Lung (tissue), 11 donors: ENCODE measurements at regions not wholly inside any gene's neighbourhood (a gene's known extent, or its start where the extent isn't known, plus 50 kb on each side); places are given as distances from the start of the nearest gene placed in this dataset.

Experiments used
- ATAC-seq: fragments of 200-7000 bp; cut with Tn5 transposase; one replicate; pipeline ENCODE4 v1.9.1; 2020; ENCODE audit warnings: moderate number of reproducible peaks; ENCODE audit not compliant: insufficient read depth, low FRiP score
- DNase-seq, 3 donors: peaks; one replicate each; pipeline ENCODE4 v3.0.0-alpha.2; 2013 to 2017
- H3K27ac ChIP-seq, 2 donors: one replicate each; pipeline ENCODE4 v1.5.1; 2013; ENCODE audit warnings: mild to moderate bottlenecking in 2 of 2, moderate library complexity in 2 of 2, control low read depth in 1 of 2, inconsistent platforms in 1 of 2, low read depth in 1 of 2, low read length in 1 of 2
- H3K27me3 ChIP-seq, 3 donors: one replicate each; pipeline ENCODE4 v1.5.1; 2013; ENCODE audit warnings: low read length in 2 of 3; ENCODE audit not compliant: control insufficient read depth in 3 of 3, insufficient read depth in 3 of 3
- H3K36me3 ChIP-seq, 4 donors: one replicate each; pipeline ENCODE4 v1.5.1; 2013; ENCODE audit warnings: low read length in 4 of 4, mild to moderate bottlenecking in 1 of 4, moderate library complexity in 1 of 4; ENCODE audit not compliant: control insufficient read depth in 4 of 4, insufficient read depth in 4 of 4
- H3K4me1 ChIP-seq, 5 donors: one replicate each; pipeline ENCODE4 v1.5.1; 2013; ENCODE audit warnings: low read length in 5 of 5, mild to moderate bottlenecking in 2 of 5, moderate library complexity in 1 of 5; ENCODE audit not compliant: control insufficient read depth in 5 of 5, insufficient read depth in 5 of 5
- H3K4me3 ChIP-seq: one replicate; pipeline ENCODE4 v1.5.1; 2013; ENCODE audit warnings: mild to moderate bottlenecking, control low read depth, moderate library complexity
- H3K9ac ChIP-seq, 2 donors: one replicate each; pipeline ENCODE4 v1.5.1; 2013; ENCODE audit warnings: low read length in 2 of 2, control low read depth in 1 of 2; ENCODE audit not compliant: insufficient read depth in 1 of 2
- H3K9me3 ChIP-seq, 4 donors: one replicate each; pipeline ENCODE4 v1.5.1; 2013; ENCODE audit warnings: low read length in 3 of 4, mild to moderate bottlenecking in 1 of 4, moderate library complexity in 1 of 4; ENCODE audit not compliant: control insufficient read depth in 4 of 4, insufficient read depth in 3 of 4
- WGBS, 2 donors: extraction: QIAGEN DNeasy Blood & Tissue Kit; methylation state at CpG; one replicate each; pipeline ENCODE4 v1.1.7; 2013; 5-methylcytosine and 5-hydroxymethylcytosine counted together
- TF ChIP-seq, protein P1 (sequence below): IDR thresholded peaks from 2 replicates; pipeline ENCODE4 v1.5.1; 2012; ENCODE audit warnings: mild to moderate bottlenecking; ENCODE audit errors: control extremely low read depth, extremely low read depth
- donor health status: control.
- donor health status: control.
- donor health status: Bipolar disorder and iron deficiency.
- donor health status: healthy.
- donor health status: DM: yes; HTN: yes; CAD: no.

DNA sequence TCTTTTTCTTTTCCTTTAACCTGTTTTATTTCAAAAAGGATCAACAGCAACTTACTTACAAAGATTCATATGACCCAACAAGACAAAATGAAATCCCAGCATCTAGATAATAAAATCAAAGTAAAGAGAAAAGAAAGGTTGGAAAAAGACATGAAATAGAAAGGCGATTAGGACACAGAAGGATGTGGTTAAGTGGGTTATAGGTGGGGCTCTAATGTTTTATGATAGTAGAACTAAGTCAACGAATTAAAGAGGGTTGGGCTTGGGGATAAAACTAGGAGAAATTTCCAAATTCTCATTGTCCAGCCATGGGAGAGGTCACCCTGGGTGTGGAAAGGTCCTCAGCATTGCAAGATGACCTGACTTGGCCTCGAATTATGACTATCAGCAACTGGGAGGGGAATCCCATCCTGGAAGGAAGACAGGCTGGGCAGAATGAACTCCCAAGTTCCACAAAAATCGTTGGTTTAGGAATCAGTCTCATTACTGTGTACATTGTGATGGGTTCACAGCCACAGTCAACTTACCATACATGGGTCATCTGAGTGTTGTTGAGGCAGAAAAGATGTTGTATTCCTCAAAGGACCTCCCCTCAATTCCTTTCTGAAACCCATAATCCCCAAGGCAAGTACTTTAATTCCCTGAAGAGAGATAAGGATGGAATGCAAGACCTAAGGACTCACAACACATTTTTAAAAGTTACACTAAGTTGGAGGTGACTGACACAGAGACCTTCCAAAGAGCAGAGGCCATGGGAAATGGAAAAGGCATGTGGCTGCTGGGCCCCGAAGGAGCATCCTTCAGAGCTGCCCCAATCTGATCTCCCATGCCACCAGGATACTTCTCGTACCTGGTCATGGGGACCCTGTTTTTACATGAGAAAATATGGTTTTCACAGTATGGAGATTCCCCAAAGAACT is 167.6 kb downstream of the UXS1 start:
- H3K36me3 ChIP-seq = no peaks in the 10 kb centered on the region
- H3K4me3 ChIP-seq = no peak overlapping the region
- no peak for ATAC-seq
- DNase-seq = no peak
- no peaks in the 10 kb centered on the region for H3K27me3 ChIP-seq
- TF ChIP-seq, protein P1, sequence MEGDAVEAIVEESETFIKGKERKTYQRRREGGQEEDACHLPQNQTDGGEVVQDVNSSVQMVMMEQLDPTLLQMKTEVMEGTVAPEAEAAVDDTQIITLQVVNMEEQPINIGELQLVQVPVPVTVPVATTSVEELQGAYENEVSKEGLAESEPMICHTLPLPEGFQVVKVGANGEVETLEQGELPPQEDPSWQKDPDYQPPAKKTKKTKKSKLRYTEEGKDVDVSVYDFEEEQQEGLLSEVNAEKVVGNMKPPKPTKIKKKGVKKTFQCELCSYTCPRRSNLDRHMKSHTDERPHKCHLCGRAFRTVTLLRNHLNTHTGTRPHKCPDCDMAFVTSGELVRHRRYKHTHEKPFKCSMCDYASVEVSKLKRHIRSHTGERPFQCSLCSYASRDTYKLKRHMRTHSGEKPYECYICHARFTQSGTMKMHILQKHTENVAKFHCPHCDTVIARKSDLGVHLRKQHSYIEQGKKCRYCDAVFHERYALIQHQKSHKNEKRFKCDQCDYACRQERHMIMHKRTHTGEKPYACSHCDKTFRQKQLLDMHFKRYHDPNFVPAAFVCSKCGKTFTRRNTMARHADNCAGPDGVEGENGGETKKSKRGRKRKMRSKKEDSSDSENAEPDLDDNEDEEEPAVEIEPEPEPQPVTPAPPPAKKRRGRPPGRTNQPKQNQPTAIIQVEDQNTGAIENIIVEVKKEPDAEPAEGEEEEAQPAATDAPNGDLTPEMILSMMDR = no peak
- 71 to 79% methylated on average over 6 of the region's 6 CpGs for WGBS, 2 donors
- H3K9ac ChIP-seq = no peak overlapping the region
- no peak overlapping the region for H3K27ac ChIP-seq
- no peaks in the 10 kb centered on the region for H3K9me3 ChIP-seq
- peaks cover 8 to 22% (median 13%) of the 10 kb centered on the region in 5 donors for H3K4me1 ChIP-seq

DNA sequence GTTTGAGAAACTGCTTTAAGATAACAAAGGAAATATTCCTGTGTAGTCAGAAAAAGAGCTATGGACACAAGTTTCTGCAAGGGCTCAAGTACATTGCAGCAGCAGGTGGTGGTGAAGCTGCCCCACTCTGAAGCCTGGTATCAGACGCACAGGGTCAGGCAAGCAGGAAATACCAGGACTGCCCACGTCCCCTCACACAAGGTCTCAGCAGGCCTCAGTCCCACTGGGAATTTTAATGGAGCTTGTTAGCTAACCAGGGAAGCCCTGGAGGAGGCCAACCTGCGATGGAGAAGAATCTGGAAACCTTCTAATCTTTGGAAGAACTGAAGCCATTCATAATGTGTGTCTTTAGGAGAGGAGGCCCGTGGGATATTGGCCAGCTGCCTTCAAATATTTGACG is 168.3 kb downstream of the UXS1 start:
- no peak for DNase-seq
- Histone ChIP-seq H3K36me3 (no peaks in the 10 kb centered on the region), H3K27me3 (no peaks in the 10 kb centered on the region), H3K4me1 (peaks cover 2 to 20% (median 8%) of the 10 kb centered on the region in 5 donors), H3K9me3 (no peaks in the 10 kb centered on the region), H3K27ac (no peak overlapping the region), H3K4me3 (no peak overlapping the region), H3K9ac (no peak overlapping the region)
- ATAC-seq = no peak
- WGBS, 2 donors = 58 to 71% methylated on average over 5 of the region's 5 CpGs
- TF ChIP-seq, protein P1 = no peak

DNA sequence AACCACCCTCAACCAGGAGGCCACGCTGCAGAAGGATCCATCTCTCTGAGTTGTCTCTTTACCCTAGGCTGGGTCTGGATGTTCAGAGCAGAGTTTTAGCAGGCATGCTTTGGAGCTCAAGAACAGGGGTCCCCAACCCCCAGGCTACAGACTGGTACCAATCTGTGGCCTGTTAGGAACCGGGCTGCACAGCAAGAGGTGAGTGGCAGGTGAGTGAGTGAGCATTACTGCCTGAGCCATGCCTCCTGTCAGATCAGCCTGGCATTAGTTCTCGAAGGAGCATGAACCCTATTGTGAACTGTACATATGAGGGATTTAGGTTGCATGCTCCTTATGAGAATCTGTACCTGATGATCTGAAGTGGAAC is 172.5 kb downstream of the UXS1 start:
- WGBS, 2 donors = 93 to 95% methylated on average over 3 of the region's 3 CpGs
- Histone ChIP-seq H3K36me3 (no peaks in the 10 kb centered on the region), H3K9me3 (no peaks in the 10 kb centered on the region), H3K9ac (no peak overlapping the region), H3K4me1 (peaks cover 0 to 23% (median 7%) of the 10 kb centered on the region in 5 donors), H3K27ac (no peak overlapping the region), H3K4me3 (no peak overlapping the region), H3K27me3 (no peaks in the 10 kb centered on the region)
- DNase-seq (no peak), ATAC-seq (no peak)
- TF ChIP-seq, protein P1 = no peak
